Stimulated activated CD4-positive, alpha-beta T cell treated with anti-CD3 and anti-CD28 coated beads, Interleukin-12 subunit alpha, Interleukin-12 subunit beta, amount 100 ng/mL, for 24 hours (primary cell): ENCODE measurements at regions not wholly inside any gene's neighbourhood (a gene's known extent, or its start where the extent isn't known, plus 50 kb on each side); places are given as distances from the start of the nearest gene placed in this dataset.
"Not testable (repeated sequence)": the region's sequence is repeated elsewhere in the genome, so short reads cannot be mapped to it uniquely, and the experiment has no call there.

Experiments used
- DNase-seq, 2 experiments: peaks; one replicate each; pipeline ENCODE4 v3.0.0-alpha.2; 2020; ENCODE audit warnings: low read depth in 2 of 2

- no peak for DNase-seq
Measured at GRCh38 chr14:86391085-86391484, 861.1 kb downstream of the FLRT2 start.

- no peak for DNase-seq
Measured at GRCh38 chr14:86388216-86388615, 858.3 kb downstream of the FLRT2 start.

GRCh38 chr14:86373886-86374285 lies 843.9 kb downstream of the FLRT2 start:
- no peak for DNase-seq

- no peak for DNase-seq
Measured at GRCh38 chr14:86372402-86372801, 842.5 kb downstream of the FLRT2 start.

- DNase-seq, result no peak
Measured at GRCh38 chr14:86364634-86365033, 834.7 kb downstream of the FLRT2 start.

- no peak for DNase-seq
Measured at GRCh38 chr14:86363576-86363975, 833.6 kb downstream of the FLRT2 start.

GRCh38 chr14:86363047-86363446 lies 833.1 kb downstream of the FLRT2 start:
- no peak for DNase-seq

- DNase-seq, result no peak
Measured at GRCh38 chr14:86357876-86358275, 827.9 kb downstream of the FLRT2 start.

- no peak for DNase-seq
Measured at GRCh38 chr14:86357119-86357518, 827.2 kb downstream of the FLRT2 start.

GRCh38 chr14:86346818-86347384 lies 817.0 kb downstream of the FLRT2 start:
- no peak for DNase-seq

- DNase-seq, result no peak
Measured at GRCh38 chr14:86334355-86334754, 804.4 kb downstream of the FLRT2 start.

GRCh38 chr14:86333493-86333892 lies 803.5 kb downstream of the FLRT2 start:
- no peak for DNase-seq

GRCh38 chr14:86331341-86331740 lies 801.4 kb downstream of the FLRT2 start:
- no peak for DNase-seq

GRCh38 chr14:86321151-86321550 lies 791.2 kb downstream of the FLRT2 start:
- DNase-seq, result no peak

- not testable (repeated sequence) for DNase-seq
Measured at GRCh38 chr14:86312154-86312665, 782.3 kb downstream of the FLRT2 start.

GRCh38 chr14:86311151-86311550 lies 781.2 kb downstream of the FLRT2 start:
- DNase-seq, result no peak

- DNase-seq, result no peak
Measured at GRCh38 chr14:86310611-86311010, 780.7 kb downstream of the FLRT2 start.

GRCh38 chr14:86310148-86310547 lies 780.2 kb downstream of the FLRT2 start:
- no peak for DNase-seq

GRCh38 chr14:86305058-86305457 lies 775.1 kb downstream of the FLRT2 start:
- no peak for DNase-seq

GRCh38 chr14:86299994-86300393 lies 770.0 kb downstream of the FLRT2 start:
- DNase-seq, result no peak

GRCh38 chr14:86296173-86296572 lies 766.2 kb downstream of the FLRT2 start:
- no peak for DNase-seq

- no peak for DNase-seq
Measured at GRCh38 chr14:86288336-86288735, 758.4 kb downstream of the FLRT2 start.

- no peak for DNase-seq
Measured at GRCh38 chr14:86279405-86279804, 749.5 kb downstream of the FLRT2 start.

- DNase-seq, result no peak
Measured at GRCh38 chr14:86257973-86258372, 728.0 kb downstream of the FLRT2 start.
